ENCODE measurements at regions not wholly inside any gene's neighbourhood (a gene's known extent, or its start where the extent isn't known, plus 50 kb on each side); places are given as distances from the start of the nearest gene placed in this dataset.

DNA sequence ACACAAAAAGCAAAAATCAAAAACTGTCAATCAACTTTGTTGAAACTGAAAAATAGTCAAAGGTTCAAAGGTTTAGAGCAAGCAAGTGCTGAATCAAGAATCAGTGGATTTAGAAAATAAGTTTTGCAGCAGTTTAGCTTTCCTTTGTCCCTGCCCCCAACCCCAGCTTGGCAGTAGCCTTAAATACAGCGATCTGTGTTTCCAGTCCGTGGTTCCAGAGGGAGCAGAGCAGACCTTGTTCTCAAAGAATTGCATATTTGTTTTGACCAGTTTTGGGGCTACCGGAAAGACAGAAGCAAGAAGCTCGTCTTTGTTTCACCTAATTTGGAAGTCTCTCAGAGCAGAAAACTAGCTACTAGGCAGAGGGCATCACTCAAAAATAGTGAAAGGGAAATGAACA, 57.2 kb upstream of the PRDM9 start:
- TF ChIP-seq, protein P1, sequence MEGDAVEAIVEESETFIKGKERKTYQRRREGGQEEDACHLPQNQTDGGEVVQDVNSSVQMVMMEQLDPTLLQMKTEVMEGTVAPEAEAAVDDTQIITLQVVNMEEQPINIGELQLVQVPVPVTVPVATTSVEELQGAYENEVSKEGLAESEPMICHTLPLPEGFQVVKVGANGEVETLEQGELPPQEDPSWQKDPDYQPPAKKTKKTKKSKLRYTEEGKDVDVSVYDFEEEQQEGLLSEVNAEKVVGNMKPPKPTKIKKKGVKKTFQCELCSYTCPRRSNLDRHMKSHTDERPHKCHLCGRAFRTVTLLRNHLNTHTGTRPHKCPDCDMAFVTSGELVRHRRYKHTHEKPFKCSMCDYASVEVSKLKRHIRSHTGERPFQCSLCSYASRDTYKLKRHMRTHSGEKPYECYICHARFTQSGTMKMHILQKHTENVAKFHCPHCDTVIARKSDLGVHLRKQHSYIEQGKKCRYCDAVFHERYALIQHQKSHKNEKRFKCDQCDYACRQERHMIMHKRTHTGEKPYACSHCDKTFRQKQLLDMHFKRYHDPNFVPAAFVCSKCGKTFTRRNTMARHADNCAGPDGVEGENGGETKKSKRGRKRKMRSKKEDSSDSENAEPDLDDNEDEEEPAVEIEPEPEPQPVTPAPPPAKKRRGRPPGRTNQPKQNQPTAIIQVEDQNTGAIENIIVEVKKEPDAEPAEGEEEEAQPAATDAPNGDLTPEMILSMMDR (IDR thresholded peaks at IDR 0.05), result no peak
- no peak for TF ChIP-seq EZH2 (IDR thresholded peaks at IDR 0.05; ENCODE audit: borderline replicate concordance, insufficient read depth, low read depth, low read length, poor library complexity, severe bottlenecking)
